GM21529 (cell line): ENCODE measurements at regions not wholly inside any gene's neighbourhood (a gene's known extent, or its start where the extent isn't known, plus 50 kb on each side); places are given as distances from the start of the nearest gene placed in this dataset.

Source experiments
- ATAC-seq: cut with Tn5 transposase; IDR thresholded peaks from one replicate; pipeline ENCODE4 v1.9.1; 2021; ENCODE audit not compliant: unreplicated experiment

- ATAC-seq = no peak
These were observed 59.7 kb upstream of the LMO1 start for GRCh38 chr11:8323161-8323935.

GRCh38 chr11:8321876-8322275 is 58.2 kb upstream of the LMO1 start:
- ATAC-seq = no peak

- no peak for ATAC-seq
These were observed 56.4 kb upstream of the LMO1 start for GRCh38 chr11:8320076-8320475.

GRCh38 chr11:8318536-8318935 is 54.9 kb upstream of the LMO1 start:
- no peak for ATAC-seq

- no peak for ATAC-seq
These were observed 53.5 kb upstream of the LMO1 start for GRCh38 chr11:8317159-8317558.

GRCh38 chr11:8315954-8316353 is 52.3 kb upstream of the LMO1 start:
- no peak for ATAC-seq

GRCh38 chr11:8315463-8315862 is 51.8 kb upstream of the LMO1 start:
- ATAC-seq = no peak

GRCh38 chr11:8314916-8315315 is 51.2 kb upstream of the LMO1 start:
- no peak for ATAC-seq

GRCh38 chr11:8313504-8314090 is 49.9 kb upstream of the LMO1 start:
- ATAC-seq = no peak
